IMR-90 (cell line): ENCODE measurements at regions not wholly inside any gene's neighbourhood (a gene's known extent, or its start where the extent isn't known, plus 50 kb on each side); places are given as distances from the start of the nearest gene placed in this dataset.

Experiments used
- ATAC-seq: fragments of 200-7000 bp; cut with Tn5 transposase; 2 replicates; pipeline ENCODE4 v1.9.1; 2020; ENCODE audit warnings: low read depth, mild to moderate bottlenecking, moderate library complexity
- BruUV-seq: library from RNA; stranded (reverse); fragments of 400-500 nt; replicated peaks from 2 replicates; lab custom pipeline; 2021; lab: Mats Ljungman, UMichigan
- CTCF ChIA-PET: fragments of 300-600 bp; formaldehyde crosslinking; extraction: SDS; loops from one replicate; lab custom pipeline; 2021; ENCODE audit warnings: antibody characterized with exemption; lab: Yijun Ruan, JAX
- POLR2A ChIA-PET: fragments of 300-600 bp; sonication (Branson Sonifier 250); formaldehyde crosslinking; loops from one replicate; lab custom pipeline; 2022; ENCODE audit warnings: antibody characterized with exemption; ENCODE audit not compliant: unreplicated experiment; lab: Charles Lee
- DNase-seq: peaks from one replicate; pipeline ENCODE4 v3.0.0; 2013
- H2AFZ ChIP-seq: replicated peaks from 2 replicates; pipeline ENCODE3; 2013; ENCODE audit warnings: low read length, mild to moderate bottlenecking; ENCODE audit not compliant: poor library complexity
- H2AK5ac ChIP-seq: 2 replicates; pipeline ENCODE4 v1.6.1; 2013; ENCODE audit warnings: low read depth, low read length, inconsistent platforms
- H2AK9ac ChIP-seq: replicated peaks from 2 replicates; pipeline ENCODE3; 2013; ENCODE audit warnings: mild to moderate bottlenecking, low read depth, low read length, moderate library complexity; ENCODE audit not compliant: poor library complexity
- H2BK120ac ChIP-seq: 2 replicates; pipeline ENCODE4 v1.6.1; 2013; ENCODE audit warnings: low read depth, low read length, inconsistent platforms
- H2BK15ac ChIP-seq: 3 replicates; pipeline ENCODE4 v1.6.1; 2013; ENCODE audit warnings: low read depth, low read length, inconsistent platforms
- H2BK20ac ChIP-seq: 2 replicates; pipeline ENCODE4 v1.6.1; 2013; ENCODE audit warnings: low read depth, mild to moderate bottlenecking, inconsistent platforms, low read length, moderate library complexity
- H2BK5ac ChIP-seq: 2 replicates; pipeline ENCODE4 v1.6.1; 2013; ENCODE audit warnings: mild to moderate bottlenecking, low read depth, low read length, inconsistent platforms; ENCODE audit not compliant: poor library complexity, severe bottlenecking
- H3K14ac ChIP-seq: replicated peaks from 2 replicates; pipeline ENCODE4 v1.6.1; 2013; ENCODE audit warnings: low read depth, low read length, inconsistent platforms
- H3K18ac ChIP-seq: 2 replicates; pipeline ENCODE4 v1.6.1; 2013; ENCODE audit warnings: low read depth, low read length, control low read depth
- H3K23ac ChIP-seq: 2 replicates; pipeline ENCODE4 v1.6.1; 2013; ENCODE audit warnings: low read depth, low read length, inconsistent platforms
- H3K27ac ChIP-seq: 2 replicates; pipeline ENCODE4 v1.5.1; 2013; ENCODE audit warnings: mild to moderate bottlenecking, control low read depth, low read length; ENCODE audit not compliant: insufficient read depth
- H3K27me3 ChIP-seq: 2 replicates; pipeline ENCODE4 v1.6.1; 2013; ENCODE audit warnings: low read length; ENCODE audit not compliant: control insufficient read depth, insufficient read depth
- H3K36me3 ChIP-seq: 2 replicates; pipeline ENCODE4 v1.6.1; 2013; ENCODE audit warnings: low read length, mixed read lengths; ENCODE audit not compliant: control insufficient read depth, insufficient read depth
- H3K4ac ChIP-seq: 2 replicates; pipeline ENCODE4 v1.6.1; 2013; ENCODE audit warnings: low read depth, low read length, inconsistent platforms
- H3K4me1 ChIP-seq: 2 replicates; pipeline ENCODE4 v1.6.1; 2013; ENCODE audit warnings: low read length, mixed read lengths; ENCODE audit not compliant: control insufficient read depth, insufficient read depth
- H3K4me2 ChIP-seq: 2 replicates; pipeline ENCODE4 v1.6.1; 2013; ENCODE audit warnings: low read depth, mild to moderate bottlenecking, control low read depth, low read length, moderate library complexity
- H3K4me3 ChIP-seq: 2 replicates; pipeline ENCODE4 v1.5.1; 2013; ENCODE audit warnings: low read depth, mild to moderate bottlenecking, control low read depth, low read length, moderate library complexity; ENCODE audit not compliant: insufficient read depth
- H3K56ac ChIP-seq: 2 replicates; pipeline ENCODE4 v1.6.1; 2013; ENCODE audit warnings: low read length, inconsistent platforms; ENCODE audit not compliant: insufficient read depth; ENCODE audit errors: extremely low read depth
- H3K79me1 ChIP-seq, 2 experiments: 2 replicates each; pipeline ENCODE4 v1.6.1; 2013; ENCODE audit warnings: low read length in 2 of 2, inconsistent platforms in 1 of 2, low read depth in 1 of 2
- H3K9ac ChIP-seq: 2 replicates; pipeline ENCODE4 v1.6.1; 2013; ENCODE audit warnings: low read depth, low read length, control low read depth
- H3K9me1 ChIP-seq: 2 replicates; pipeline ENCODE4 v1.6.1; 2013; ENCODE audit warnings: low read length, inconsistent platforms; ENCODE audit not compliant: insufficient read depth
- H3K9me3 ChIP-seq: 2 replicates; pipeline ENCODE4 v1.6.1; 2013; ENCODE audit warnings: low read length; ENCODE audit not compliant: control insufficient read depth, insufficient read depth
- H4K20me1 ChIP-seq: 2 replicates; pipeline ENCODE4 v1.6.1; 2013; ENCODE audit warnings: low read length, inconsistent platforms; ENCODE audit not compliant: insufficient read depth
- H4K5ac ChIP-seq: 2 replicates; pipeline ENCODE4 v1.6.1; 2013; ENCODE audit warnings: mild to moderate bottlenecking, low read depth, low read length, control low read depth
- H4K8ac ChIP-seq, 2 experiments: 2 replicates each; pipeline ENCODE4 v1.6.1; 2013; ENCODE audit warnings: low read depth in 2 of 2, low read length in 2 of 2, control low read depth in 1 of 2, inconsistent platforms in 1 of 2
- H4K91ac ChIP-seq: 2 replicates; pipeline ENCODE4 v1.6.1; 2013; ENCODE audit warnings: low read depth, low read length, inconsistent platforms; ENCODE audit not compliant: insufficient read depth
- CHD1 ChIP-seq: IDR thresholded peaks from 2 replicates; pipeline ENCODE4 v1.6.1; 2012; ENCODE audit warnings: low read depth, low read length, improper control_type of control experiment
- CTCF ChIP-seq: conservative IDR thresholded peaks from 2 replicates; pipeline ENCODE4 v1.5.1; 2012; ENCODE audit warnings: mild to moderate bottlenecking, low read depth, low read length, improper control_type of control experiment
- ELK1 ChIP-seq: fragments of 150-350 bp; IDR thresholded peaks from 2 replicates; pipeline ENCODE4 v1.6.1; 2016; ENCODE audit warnings: low read depth, mild to moderate bottlenecking, low read length, moderate library complexity, borderline replicate concordance
- MAFK ChIP-seq: IDR thresholded peaks from 2 replicates; pipeline ENCODE4 v1.6.1; 2012; ENCODE audit warnings: low read depth, low read length, improper control_type of control experiment
- MAZ ChIP-seq: IDR thresholded peaks from 2 replicates; pipeline ENCODE4 v1.6.1; 2012; ENCODE audit warnings: low read depth, mild to moderate bottlenecking, low read length, improper control_type of control experiment, moderate library complexity, borderline replicate concordance
- WGBS, 2 experiments: methylation state at CpG; one replicate each; pipeline versions ENCODE4 v1.1.5 to v1.1.7; 2013; ENCODE audit warnings: missing lambda C conversion rate in 2 of 2; ENCODE audit not compliant: insufficient read length in 1 of 2; ENCODE audit errors: extremely low coverage in 2 of 2; 5-methylcytosine and 5-hydroxymethylcytosine counted together
- dilution Hi-C: fragments of 300-500 bp; cut with HindIII; formaldehyde crosslinking; loops from one replicate; pipeline ENCODE4 v1.14.3; 2018; ENCODE audit warnings: low sequenced_read_pairs; ENCODE audit not compliant: unreplicated experiment
- in situ Hi-C: fragments of 300-500 bp; cut with MboI; formaldehyde crosslinking; loops from 3 replicates; pipeline ENCODE4 v1.14.3; 2019; ENCODE audit warnings: low sequenced_read_pairs, inconsistent platforms, mixed read lengths
- intact Hi-C: fragments of 100-400 bp; cut with micrococcal nuclease; formaldehyde crosslinking; loops from 2 replicates; pipeline ENCODE4 v1.10.0; 2022

- no CpG with 5 or more reads among the region's 3 CpGs for WGBS, 2 experiments
- Histone ChIP-seq H3K23ac (no peak overlapping the region), H3K4me2 (no peak overlapping the region; the same call in 1 of the 2 replicates), H3K4me3 (no peak overlapping the region), H2BK120ac (peak overlapping the region; percentile 56; the same call in 1 of the 2 replicates), H3K4me1 (peaks cover 14% of the 10 kb centered on the region), H2BK5ac (no peak overlapping the region), H3K9me3 (no peaks in the 10 kb centered on the region), H2BK15ac (peak overlapping the region; percentile 59; the same call in 2 of the 3 replicates), H3K18ac (peak overlapping the region; percentile 92; the same call in 1 of the 2 replicates), H3K14ac (peak overlapping the region; percentile 34; the same call in 1 of the 2 replicates), H4K8ac (0 out of 4 replicates have a peak overlapping the region, but pooled peaks of 1 of the 2 experiments have one; percentile 17), H2AK9ac (no peak overlapping the region), H3K79me1 (no peaks in the 10 kb centered on the region), H3K27ac (no peak overlapping the region), H4K91ac (peak overlapping the region; percentile 38), H2AK5ac (no peak overlapping the region), H3K9me1 (peaks cover 10% of the 10 kb centered on the region), H3K9ac (no peak overlapping the region), H3K36me3 (no peaks in the 10 kb centered on the region), H3K27me3 (no peaks in the 10 kb centered on the region), H2AFZ (no peak overlapping the region), H4K5ac (peak overlapping the region; percentile 66; the same call in 1 of the 2 replicates), H3K56ac (no peak overlapping the region), H2BK20ac (peak overlapping the region; percentile 70; the same call in 1 of the 2 replicates), H3K4ac (peak overlapping the region; percentile 68; the same call in 1 of the 2 replicates), H4K20me1 (no peaks in the 10 kb centered on the region)
- POLR2A ChIA-PET = no interaction called here
- DNase-seq = no peak
- no TSS peak for BruUV-seq
- intact Hi-C loops = no loop called here
- TF ChIP-seq CHD1 (no peak), MAZ (no peak), ELK1 (no peak), CTCF (no peak), MAFK (no peak)
- dilution Hi-C loops = no loop called here
- CTCF ChIA-PET = no interaction called here
- in situ Hi-C loops = no loop called here
- ATAC-seq = no peak
Observed at GRCh38 chr1:59045137-59045536, 251.8 kb upstream of the FGGY start.
